ENCODE measurements at regions not wholly inside any gene's neighbourhood (a gene's known extent, or its start where the extent isn't known, plus 50 kb on each side); places are given as distances from the start of the nearest gene placed in this dataset.

DNA sequence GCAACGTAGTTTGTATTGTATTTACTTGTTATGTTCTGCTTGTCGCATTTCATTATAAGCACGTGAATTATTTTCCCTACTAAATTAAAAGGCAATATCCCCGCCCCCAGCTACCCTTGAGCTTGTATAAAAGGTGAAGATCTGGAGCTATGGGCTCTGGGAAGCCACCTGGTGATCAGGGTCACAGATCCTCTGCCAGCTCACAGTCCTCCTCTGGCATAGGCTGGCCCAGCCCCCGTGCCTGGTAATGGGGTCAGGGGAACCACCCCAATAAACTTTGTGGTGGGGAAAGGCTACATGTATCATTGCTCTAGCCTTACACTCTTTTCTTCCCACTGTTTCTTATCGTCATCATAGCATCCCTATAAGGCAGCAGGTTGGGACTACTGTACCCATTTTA lies 190.2 kb upstream of the TSHZ3 start:
- TF ChIP-seq, protein P1, sequence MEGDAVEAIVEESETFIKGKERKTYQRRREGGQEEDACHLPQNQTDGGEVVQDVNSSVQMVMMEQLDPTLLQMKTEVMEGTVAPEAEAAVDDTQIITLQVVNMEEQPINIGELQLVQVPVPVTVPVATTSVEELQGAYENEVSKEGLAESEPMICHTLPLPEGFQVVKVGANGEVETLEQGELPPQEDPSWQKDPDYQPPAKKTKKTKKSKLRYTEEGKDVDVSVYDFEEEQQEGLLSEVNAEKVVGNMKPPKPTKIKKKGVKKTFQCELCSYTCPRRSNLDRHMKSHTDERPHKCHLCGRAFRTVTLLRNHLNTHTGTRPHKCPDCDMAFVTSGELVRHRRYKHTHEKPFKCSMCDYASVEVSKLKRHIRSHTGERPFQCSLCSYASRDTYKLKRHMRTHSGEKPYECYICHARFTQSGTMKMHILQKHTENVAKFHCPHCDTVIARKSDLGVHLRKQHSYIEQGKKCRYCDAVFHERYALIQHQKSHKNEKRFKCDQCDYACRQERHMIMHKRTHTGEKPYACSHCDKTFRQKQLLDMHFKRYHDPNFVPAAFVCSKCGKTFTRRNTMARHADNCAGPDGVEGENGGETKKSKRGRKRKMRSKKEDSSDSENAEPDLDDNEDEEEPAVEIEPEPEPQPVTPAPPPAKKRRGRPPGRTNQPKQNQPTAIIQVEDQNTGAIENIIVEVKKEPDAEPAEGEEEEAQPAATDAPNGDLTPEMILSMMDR (IDR thresholded peaks at IDR 0.05), result no peak
- no peak for TF ChIP-seq POLR2A (IDR thresholded peaks at IDR 0.05)
- TF ChIP-seq EP300 (IDR thresholded peaks at IDR 0.05; ENCODE audit: low read depth), result no peak

All from transverse colon (tissue), 3 donors.